ENCODE measurements at regions not wholly inside any gene's neighbourhood (a gene's known extent, or its start where the extent isn't known, plus 50 kb on each side); places are given as distances from the start of the nearest gene placed in this dataset.

GRCh38 chr2:176582990-176583481 is 313.8 kb downstream of the MTX2 start:
- Histone ChIP-seq H3K4me3 (ENCODE audit: low read depth, low read length) (no peak overlapping the region), H3K36me3 (ENCODE audit: control insufficient read depth, insufficient read depth, low read length) (no peaks in the 10 kb centered on the region), H3K27me3 (replicated peaks; ENCODE audit: control insufficient read depth, insufficient read depth, low read length) (no peaks in the 10 kb centered on the region), H3K9me3 (no peaks in the 10 kb centered on the region), H3K4me1 (no peaks in the 10 kb centered on the region)
- no peak for DNase-seq
- BruUV-seq (replicated peaks) = no TSS peak
- no peak for TF ChIP-seq CTCF (IDR thresholded peaks at IDR 0.05; ENCODE audit: insufficient read depth in 1 of 2, low read depth in 1 of 2, low read length in 1 of 2, severe bottlenecking in 1 of 2, unreplicated experiment in 1 of 2)
- no peak overlapping the region for H3K4me3 Mint-ChIP-seq (ENCODE audit: unreplicated experiment)
- H3K27me3 Mint-ChIP-seq (ENCODE audit: insufficient read depth, unreplicated experiment) = peaks cover 8% of the 10 kb centered on the region
- no peak overlapping the region for H3K27ac Mint-ChIP-seq (ENCODE audit: unreplicated experiment)
- intact Hi-C loops (cut with micrococcal nuclease; ENCODE audit: unreplicated experiment) = no loop called here
- ChIA-PET CTCF (no interaction called here), POLR2A (no interaction called here)
- H3K36me3 Mint-ChIP-seq (ENCODE audit: insufficient read depth, unreplicated experiment) = no peaks in the 10 kb centered on the region
- H3K9me3 Mint-ChIP-seq (ENCODE audit: unreplicated experiment) = no peaks in the 10 kb centered on the region
- no peaks in the 10 kb centered on the region for H3K4me1 Mint-ChIP-seq (ENCODE audit: low read depth, unreplicated experiment)

- POLR2A ChIA-PET = no interaction called here
- Histone ChIP-seq H3K27me3 (replicated peaks; ENCODE audit: control insufficient read depth, insufficient read depth, low read length) (no peaks in the 10 kb centered on the region), H3K4me1 (no peaks in the 10 kb centered on the region), H3K36me3 (ENCODE audit: control insufficient read depth, insufficient read depth, low read length) (no peaks in the 10 kb centered on the region), H3K9me3 (no peaks in the 10 kb centered on the region), H3K4me3 (ENCODE audit: low read depth, low read length) (no peak overlapping the region)
- no TSS peak for BruUV-seq (replicated peaks)
- H3K27ac Mint-ChIP-seq (ENCODE audit: unreplicated experiment) = no peak overlapping the region
- no peak overlapping the region for H3K4me3 Mint-ChIP-seq (ENCODE audit: unreplicated experiment)
- CTCF ChIA-PET = no interaction called here
- no peaks in the 10 kb centered on the region for H3K9me3 Mint-ChIP-seq (ENCODE audit: unreplicated experiment)
- no peak for TF ChIP-seq CTCF (IDR thresholded peaks at IDR 0.05; ENCODE audit: insufficient read depth in 1 of 2, low read depth in 1 of 2, low read length in 1 of 2, severe bottlenecking in 1 of 2, unreplicated experiment in 1 of 2)
- H3K4me1 Mint-ChIP-seq (ENCODE audit: low read depth, unreplicated experiment) = no peaks in the 10 kb centered on the region
- intact Hi-C loops (cut with micrococcal nuclease; ENCODE audit: unreplicated experiment) = no loop called here
- H3K27me3 Mint-ChIP-seq (ENCODE audit: insufficient read depth, unreplicated experiment) = peaks cover 8% of the 10 kb centered on the region
- DNase-seq = no peak
- H3K36me3 Mint-ChIP-seq (ENCODE audit: insufficient read depth, unreplicated experiment) = no peaks in the 10 kb centered on the region
Measured at GRCh38 chr2:176583607-176584006, 314.4 kb downstream of the MTX2 start.

GRCh38 chr2:176584333-176584732 is 315.1 kb downstream of the MTX2 start:
- H3K4me1 ChIP-seq = no peaks in the 10 kb centered on the region
- H3K9me3 ChIP-seq = no peaks in the 10 kb centered on the region
- no peaks in the 10 kb centered on the region for H3K27me3 ChIP-seq (replicated peaks; ENCODE audit: control insufficient read depth, insufficient read depth, low read length)
- Mint-ChIP-seq H3K36me3 (ENCODE audit: insufficient read depth, unreplicated experiment) (no peaks in the 10 kb centered on the region), H3K4me1 (ENCODE audit: low read depth, unreplicated experiment) (no peaks in the 10 kb centered on the region), H3K4me3 (ENCODE audit: unreplicated experiment) (no peak overlapping the region), H3K9me3 (ENCODE audit: unreplicated experiment) (no peaks in the 10 kb centered on the region), H3K27ac (ENCODE audit: unreplicated experiment) (no peak overlapping the region), H3K27me3 (ENCODE audit: insufficient read depth, unreplicated experiment) (peaks cover 10% of the 10 kb centered on the region)
- H3K4me3 ChIP-seq (ENCODE audit: low read depth, low read length) = no peak overlapping the region
- CTCF ChIA-PET = no interaction called here
- intact Hi-C loops (cut with micrococcal nuclease; ENCODE audit: unreplicated experiment) = no loop called here
- no peak for DNase-seq
- POLR2A ChIA-PET = no interaction called here
- no peaks in the 10 kb centered on the region for H3K36me3 ChIP-seq (ENCODE audit: control insufficient read depth, insufficient read depth, low read length)
- BruUV-seq (replicated peaks) = no TSS peak
- TF ChIP-seq CTCF (IDR thresholded peaks at IDR 0.05; ENCODE audit: insufficient read depth in 1 of 2, low read depth in 1 of 2, low read length in 1 of 2, severe bottlenecking in 1 of 2, unreplicated experiment in 1 of 2) = no peak

Measured in Caco-2 (cell line).